DOHH2 (cell line): ENCODE measurements at regions not wholly inside any gene's neighbourhood (a gene's known extent, or its start where the extent isn't known, plus 50 kb on each side); places are given as distances from the start of the nearest gene placed in this dataset.

Experiments used
- EZH2phosphoT487 ChIP-seq: fragments of 200-600 bp; sonication (generic); IDR thresholded peaks from 2 replicates; pipeline ENCODE4 v1.6.1; 2017; ENCODE audit warnings: borderline replicate concordance, mild to moderate bottlenecking, antibody characterized with exemption, low read length, moderate library complexity, mixed read lengths
- TF ChIP-seq, protein P1 (sequence below): fragments of 200-600 bp; sonication (generic); IDR thresholded peaks from one replicate; pipeline ENCODE4 v1.5.1; 2014; ENCODE audit warnings: antibody characterized with exemption, mild to moderate bottlenecking, low read depth, low read length; ENCODE audit not compliant: poor library complexity, severe bottlenecking

GRCh38 chr2:71851094-71851750 is 296.4 kb downstream of the CYP26B1 start:
- TF ChIP-seq, protein P1, sequence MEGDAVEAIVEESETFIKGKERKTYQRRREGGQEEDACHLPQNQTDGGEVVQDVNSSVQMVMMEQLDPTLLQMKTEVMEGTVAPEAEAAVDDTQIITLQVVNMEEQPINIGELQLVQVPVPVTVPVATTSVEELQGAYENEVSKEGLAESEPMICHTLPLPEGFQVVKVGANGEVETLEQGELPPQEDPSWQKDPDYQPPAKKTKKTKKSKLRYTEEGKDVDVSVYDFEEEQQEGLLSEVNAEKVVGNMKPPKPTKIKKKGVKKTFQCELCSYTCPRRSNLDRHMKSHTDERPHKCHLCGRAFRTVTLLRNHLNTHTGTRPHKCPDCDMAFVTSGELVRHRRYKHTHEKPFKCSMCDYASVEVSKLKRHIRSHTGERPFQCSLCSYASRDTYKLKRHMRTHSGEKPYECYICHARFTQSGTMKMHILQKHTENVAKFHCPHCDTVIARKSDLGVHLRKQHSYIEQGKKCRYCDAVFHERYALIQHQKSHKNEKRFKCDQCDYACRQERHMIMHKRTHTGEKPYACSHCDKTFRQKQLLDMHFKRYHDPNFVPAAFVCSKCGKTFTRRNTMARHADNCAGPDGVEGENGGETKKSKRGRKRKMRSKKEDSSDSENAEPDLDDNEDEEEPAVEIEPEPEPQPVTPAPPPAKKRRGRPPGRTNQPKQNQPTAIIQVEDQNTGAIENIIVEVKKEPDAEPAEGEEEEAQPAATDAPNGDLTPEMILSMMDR, result no peak
- TF ChIP-seq EZH2phosphoT487, result no peak
